GM23338 (cell line): ENCODE measurements at regions not wholly inside any gene's neighbourhood (a gene's known extent, or its start where the extent isn't known, plus 50 kb on each side); places are given as distances from the start of the nearest gene placed in this dataset.

Experiments
- ATAC-seq: fragments of 200-7000 bp; cut with Tn5 transposase; 3 replicates; pipeline ENCODE4 v1.9.1; 2020
- DNase-seq: peaks from one replicate; pipeline ENCODE4 v3.0.0-alpha.2; 2015; ENCODE audit warnings: low spot score
- H2AFZ ChIP-seq: fragments of 200-600 bp; sonication (generic); 2 replicates; pipeline ENCODE4 v1.8.0; 2016; ENCODE audit warnings: antibody characterized with exemption, mild to moderate bottlenecking, moderate library complexity
- H3F3A ChIP-seq: fragments of 200-600 bp; sonication (generic); replicated peaks from 2 replicates; pipeline ENCODE4 v1.8.0; 2017; ENCODE audit warnings: antibody characterized with exemption, mixed run types, low read depth
- H3K27ac ChIP-seq: fragments of 200-600 bp; sonication (generic); 2 replicates; pipeline ENCODE4 v1.6.1; 2016; ENCODE audit warnings: low read depth
- H3K27me3 ChIP-seq: fragments of 200-600 bp; sonication (generic); 2 replicates; pipeline ENCODE4 v1.8.0; 2016; ENCODE audit warnings: mild to moderate bottlenecking, mixed run types, moderate library complexity; ENCODE audit not compliant: insufficient read depth
- H3K36me3 ChIP-seq: fragments of 200-600 bp; sonication (generic); 2 replicates; pipeline ENCODE4 v1.8.0; 2016; ENCODE audit warnings: mild to moderate bottlenecking; ENCODE audit not compliant: insufficient read depth
- H3K4me1 ChIP-seq: fragments of 200-600 bp; sonication (generic); 2 replicates; pipeline ENCODE4 v1.8.0; 2016; ENCODE audit warnings: mild to moderate bottlenecking, moderate library complexity; ENCODE audit not compliant: insufficient read depth
- H3K4me2 ChIP-seq: fragments of 200-600 bp; sonication (generic); 2 replicates; pipeline ENCODE4 v1.7.1; 2017; ENCODE audit warnings: mixed run types
- H3K4me3 ChIP-seq: fragments of 200-600 bp; sonication (generic); 2 replicates; pipeline ENCODE4 v1.6.1; 2016; ENCODE audit warnings: mixed run types
- H3K79me2 ChIP-seq: fragments of 200-600 bp; sonication (generic); replicated peaks from 2 replicates; pipeline ENCODE4 v1.8.0; 2017; ENCODE audit warnings: mild to moderate bottlenecking; ENCODE audit not compliant: insufficient read depth
- H3K9me2 ChIP-seq: fragments of 200-600 bp; sonication (generic); 2 replicates; pipeline ENCODE4 v1.8.0; 2017; ENCODE audit not compliant: insufficient read depth
- H4K20me1 ChIP-seq: fragments of 200-600 bp; sonication (generic); replicated peaks from 2 replicates; pipeline ENCODE4 v1.8.0; 2017; ENCODE audit warnings: mild to moderate bottlenecking; ENCODE audit not compliant: insufficient read depth
- H3K27ac Mint-ChIP-seq: 2 replicates; pipeline ENCODE4 v1.8.0; 2020; ENCODE audit warnings: inconsistent platforms, mild to moderate bottlenecking, moderate library complexity, mixed read lengths
- H3K27me3 Mint-ChIP-seq: 3 replicates; pipeline ENCODE4 v1.8.0; 2022; ENCODE audit warnings: low read depth, mild to moderate bottlenecking, moderate library complexity, mixed read lengths, inconsistent platforms; ENCODE audit not compliant: insufficient read depth, poor library complexity
- H3K36me3 Mint-ChIP-seq: 3 replicates; pipeline ENCODE4 v1.8.0; 2021; ENCODE audit warnings: low read depth, mild to moderate bottlenecking, inconsistent platforms, moderate library complexity, mixed read lengths
- H3K4me1 Mint-ChIP-seq: 3 replicates; pipeline ENCODE4 v1.8.0; 2020; ENCODE audit warnings: mild to moderate bottlenecking, inconsistent platforms, mixed read lengths
- H3K4me3 Mint-ChIP-seq: 3 replicates; pipeline ENCODE4 v1.8.0; 2021; ENCODE audit warnings: moderate library complexity, mild to moderate bottlenecking, inconsistent platforms, mixed read lengths
- H3K9me3 Mint-ChIP-seq: 3 replicates; pipeline ENCODE4 v1.8.0; 2020; ENCODE audit warnings: moderate library complexity, mild to moderate bottlenecking, inconsistent platforms, mixed read lengths
- CREB1 ChIP-seq: fragments of 250-450 bp; sonication (Bioruptor Pico); IDR thresholded peaks from 2 replicates; pipeline ENCODE4 v1.5.0; 2020; ENCODE audit warnings: low read depth, mild to moderate bottlenecking, moderate library complexity
- CTCF ChIP-seq, 2 experiments: fragments of 200-600 bp in 1 of 2; sonication (generic) in 1 of 2; conservative IDR thresholded peaks; 2 replicates each; pipeline versions ENCODE4 v1.5.1 to v1.6.1; 2016 to 2017; ENCODE audit warnings: antibody characterized with exemption in 2 of 2, low read depth in 2 of 2, mild to moderate bottlenecking in 2 of 2, moderate library complexity in 1 of 2
- ETS1 ChIP-seq: IDR thresholded peaks from 2 replicates; pipeline ENCODE4 v1.6.1; 2016; ENCODE audit warnings: antibody characterized with exemption
- EZH2 ChIP-seq: fragments of 200-600 bp; sonication (generic); IDR thresholded peaks from one replicate; pipeline ENCODE4 v1.8.0; 2017; ENCODE audit warnings: antibody characterized with exemption, mild to moderate bottlenecking, low read depth; ENCODE audit not compliant: unreplicated experiment
- EZH2phosphoT487 ChIP-seq: fragments of 200-600 bp; sonication (generic); IDR thresholded peaks from one replicate; pipeline ENCODE4 v1.8.1; 2018; ENCODE audit warnings: antibody characterized with exemption; ENCODE audit not compliant: unreplicated experiment
- JUNB ChIP-seq: IDR thresholded peaks from one replicate; pipeline ENCODE4 v1.6.1; 2016; ENCODE audit warnings: antibody characterized with exemption; ENCODE audit not compliant: unreplicated experiment
- NANOG ChIP-seq: IDR thresholded peaks from 2 replicates; pipeline ENCODE4 v1.6.1; 2016; ENCODE audit warnings: antibody characterized with exemption, borderline replicate concordance
- POLR2AphosphoS5 ChIP-seq: IDR thresholded peaks from 2 replicates; pipeline ENCODE4 v1.6.1; 2016; ENCODE audit warnings: antibody characterized with exemption, low read depth
- REST ChIP-seq: IDR thresholded peaks from one replicate; pipeline ENCODE4 v1.6.1; 2018; ENCODE audit warnings: antibody characterized with exemption; ENCODE audit not compliant: unreplicated experiment
- STAT1 ChIP-seq: IDR thresholded peaks from one replicate; pipeline ENCODE4 v1.6.1; 2016; ENCODE audit warnings: antibody characterized with exemption; ENCODE audit not compliant: unreplicated experiment
- ZNF114 ChIP-seq: fragments of 250-450 bp; sonication (Bioruptor Pico); IDR thresholded peaks from 2 replicates; pipeline ENCODE4 v1.5.0; 2020; ENCODE audit warnings: mild to moderate bottlenecking, moderate library complexity
- ZNF331 ChIP-seq: fragments of 250-450 bp; sonication (Bioruptor Pico); IDR thresholded peaks from 2 replicates; pipeline ENCODE4 v1.5.0; 2020; ENCODE audit warnings: low read depth, mild to moderate bottlenecking, moderate library complexity

GRCh38 chr6:140828856-140829255 is 1303.9 kb upstream of the GJE1 start:
- ATAC-seq, result no peak
- Histone ChIP-seq H3K36me3 (no peaks in the 10 kb centered on the region), H3F3A (no peaks in the 10 kb centered on the region), H3K9me2 (no peaks in the 10 kb centered on the region), H3K27me3 (no peaks in the 10 kb centered on the region), H3K27ac (no peak overlapping the region), H3K4me2 (no peak overlapping the region), H2AFZ (no peak overlapping the region), H3K4me1 (no peaks in the 10 kb centered on the region), H4K20me1 (no peaks in the 10 kb centered on the region), H3K79me2 (no peaks in the 10 kb centered on the region), H3K4me3 (no peak overlapping the region)
- Mint-ChIP-seq H3K27ac (no peak overlapping the region), H3K4me3 (no peak overlapping the region), H3K36me3 (no peaks in the 10 kb centered on the region), H3K27me3 (peaks cover 2% of the 10 kb centered on the region), H3K4me1 (no peaks in the 10 kb centered on the region), H3K9me3 (no peaks in the 10 kb centered on the region; the same call in 2 of the 3 replicates)
- TF ChIP-seq REST, result no peak
- TF ChIP-seq ZNF331 (CRISPR knock-in tag), result no peak
- TF ChIP-seq POLR2AphosphoS5, result no peak
- no peak for TF ChIP-seq ETS1
- no peak for TF ChIP-seq NANOG
- no peak for TF ChIP-seq JUNB
- no peak for TF ChIP-seq CREB1 (CRISPR knock-in tag)
- no peak for TF ChIP-seq CTCF (conservative IDR thresholded peaks at IDR 0.05; ENCODE audit: low read depth in 2 of 2)
- no peak for TF ChIP-seq EZH2phosphoT487
- no peak for TF ChIP-seq ZNF114
- TF ChIP-seq STAT1, result no peak
- no peak for TF ChIP-seq EZH2
- DNase-seq, result no peak
